Kasumi-1 (cell line): ENCODE measurements at regions not wholly inside any gene's neighbourhood (a gene's known extent, or its start where the extent isn't known, plus 50 kb on each side); places are given as distances from the start of the nearest gene placed in this dataset.

ENCODE experiments used
- DNase-seq, 2 experiments: peaks; one replicate each; lab custom pipeline; 2025; lab: John Stamatoyannopoulos, UW

- no peak for DNase-seq
These were observed 183.9 kb downstream of the ARRDC4 start for GRCh38 chr15:98144388-98144787.

- DNase-seq: no peak
These were observed 185.7 kb downstream of the ARRDC4 start for GRCh38 chr15:98146031-98146820.

- DNase-seq: peak; percentile 61 to 69
These were observed 186.9 kb downstream of the ARRDC4 start for GRCh38 chr15:98147415-98147814.

GRCh38 chr15:98150084-98150483 lies 189.6 kb downstream of the ARRDC4 start:
- peak; percentile 53 to 61 for DNase-seq

- no peak for DNase-seq
These were observed 190.0 kb downstream of the ARRDC4 start for GRCh38 chr15:98150536-98150935.

GRCh38 chr15:98151096-98151495 lies 190.6 kb downstream of the ARRDC4 start:
- DNase-seq: no peak

GRCh38 chr15:98152156-98152555 lies 191.7 kb downstream of the ARRDC4 start:
- no peak for DNase-seq

GRCh38 chr15:98154863-98155262 lies 194.4 kb downstream of the ARRDC4 start:
- no peak for DNase-seq

- no peak for DNase-seq
These were observed 194.9 kb downstream of the ARRDC4 start for GRCh38 chr15:98155356-98155755.

GRCh38 chr15:98160236-98160635 lies 199.7 kb downstream of the ARRDC4 start:
- DNase-seq: peak; percentile 91 to 94

GRCh38 chr15:98163319-98164045 lies 203.0 kb downstream of the ARRDC4 start:
- no peak for DNase-seq

GRCh38 chr15:98164571-98164970 lies 204.1 kb downstream of the ARRDC4 start:
- DNase-seq: no peak

- DNase-seq: no peak
These were observed 204.5 kb downstream of the ARRDC4 start for GRCh38 chr15:98164986-98165385.

GRCh38 chr15:98167722-98168268 lies 207.3 kb downstream of the ARRDC4 start:
- DNase-seq: no peak

- no peak for DNase-seq
These were observed 209.0 kb downstream of the ARRDC4 start for GRCh38 chr15:98169551-98169950.

GRCh38 chr15:98174286-98174685 lies 213.8 kb downstream of the ARRDC4 start:
- no peak for DNase-seq

GRCh38 chr15:98174841-98175240 lies 214.3 kb downstream of the ARRDC4 start:
- no peak for DNase-seq

GRCh38 chr15:98177966-98178592 lies 217.6 kb downstream of the ARRDC4 start:
- DNase-seq: peak; percentile 89 to 90

- no peak for DNase-seq
These were observed 218.4 kb downstream of the ARRDC4 start for GRCh38 chr15:98178861-98179260.

- no peak for DNase-seq
These were observed 227.0 kb downstream of the ARRDC4 start for GRCh38 chr15:98187549-98187948.

- DNase-seq: no peak
These were observed 230.4 kb downstream of the ARRDC4 start for GRCh38 chr15:98190914-98191313.

GRCh38 chr15:98195796-98196195 lies 235.3 kb downstream of the ARRDC4 start:
- DNase-seq: no peak

- DNase-seq: no peak
These were observed 235.9 kb downstream of the ARRDC4 start for GRCh38 chr15:98196371-98196770.
